Endothelial cell of umbilical vein (primary cell): ENCODE measurements at regions not wholly inside any gene's neighbourhood (a gene's known extent, or its start where the extent isn't known, plus 50 kb on each side); places are given as distances from the start of the nearest gene placed in this dataset.

Experiments
- BruUV-seq: library from RNA; stranded (reverse); fragments of 400-500 nt; replicated peaks from 2 replicates; lab custom pipeline; 2021; lab: Mats Ljungman, UMichigan
- CTCF ChIA-PET: fragments of 300-600, 350-600 bp; sonication (Branson Sonifier 250); formaldehyde crosslinking; loops from one replicate; lab custom pipeline; 2021; ENCODE audit warnings: antibody characterized with exemption, inconsistent platforms; lab: Charles Lee
- POLR2A ChIA-PET: fragments of 300-600, 350-600 bp; sonication (Branson Sonifier 250); formaldehyde crosslinking; loops from one replicate; lab custom pipeline; 2021; ENCODE audit warnings: antibody characterized with exemption, inconsistent platforms; lab: Charles Lee
- DNase-seq: peaks from one replicate; pipeline ENCODE4 v3.0.0-alpha.2; 2011; ENCODE audit warnings: low read depth, low spot score
- FAIRE-seq: peaks from 2 replicates; lab custom pipeline; 2011; peaks lifted over from hg19 to GRCh38; lab: Jason Lieb, UNC
- H2AFZ ChIP-seq: 2 replicates; pipeline ENCODE4 v1.6.0; 2012; ENCODE audit warnings: low read depth, low read length, control low read depth, inconsistent platforms
- H3K27ac ChIP-seq: 2 replicates; pipeline ENCODE4 v1.5.1; 2011; ENCODE audit warnings: low read depth, mild to moderate bottlenecking, control low read depth, low read length, moderate library complexity; ENCODE audit not compliant: insufficient read depth
- H3K27me3 ChIP-seq, 2 experiments: 2 replicates each; pipeline versions ENCODE4 v1.6.0 to v1.6.1; 2011; ENCODE audit warnings: low read length in 2 of 2, mixed read lengths in 1 of 2; ENCODE audit not compliant: control insufficient read depth in 2 of 2, insufficient read depth in 2 of 2
- H3K36me3 ChIP-seq, 2 experiments: 2 replicates in 1 of 2; 3 replicates in 1 of 2; pipeline ENCODE4 v1.5.1; 2011; ENCODE audit warnings: low read length in 2 of 2, mild to moderate bottlenecking in 1 of 2, moderate library complexity in 1 of 2; ENCODE audit not compliant: control insufficient read depth in 2 of 2, insufficient read depth in 2 of 2; ENCODE audit errors: extremely low read depth in 1 of 2
- H3K4me1 ChIP-seq: 3 replicates; pipeline ENCODE4 v1.5.1; 2011; ENCODE audit warnings: mild to moderate bottlenecking, low read length; ENCODE audit not compliant: control insufficient read depth, insufficient read depth; ENCODE audit errors: extremely low read depth
- H3K4me2 ChIP-seq: 2 replicates; pipeline ENCODE4 v1.6.1; 2011; ENCODE audit warnings: low read length, control low read depth, mixed read lengths; ENCODE audit not compliant: insufficient read depth
- H3K4me3 ChIP-seq, 3 experiments: fragments of 200-600 bp in 1 of 3; sonication (generic), shearing (Covaris generic) in 1 of 3; replicated peaks in 1 of 3; 2 replicates each; pipeline ENCODE4 v1.5.1; 2011 to 2016; ENCODE audit warnings: control low read depth in 3 of 3, low read length in 3 of 3, mild to moderate bottlenecking in 2 of 3, inconsistent platforms in 1 of 3, low read depth in 1 of 3, moderate library complexity in 1 of 3; ENCODE audit not compliant: insufficient read depth in 1 of 3
- H3K79me2 ChIP-seq: 2 replicates; pipeline ENCODE4 v1.6.0; 2012; ENCODE audit warnings: low read length, inconsistent platforms; ENCODE audit not compliant: control insufficient read depth, insufficient read depth
- H3K9ac ChIP-seq: replicated peaks from 2 replicates; pipeline ENCODE3; 2011; ENCODE audit warnings: low read length, control low read depth; ENCODE audit not compliant: insufficient read depth; ENCODE audit errors: extremely low read depth
- H3K9me1 ChIP-seq: replicated peaks from 3 replicates; pipeline ENCODE4 v1.6.0; 2011; ENCODE audit warnings: mild to moderate bottlenecking, low read length; ENCODE audit not compliant: control insufficient read depth, insufficient read depth; ENCODE audit errors: extremely low read depth
- H3K9me3 ChIP-seq: replicated peaks from 2 replicates; pipeline ENCODE4 v1.5.1; 2012; ENCODE audit warnings: low read length, inconsistent platforms; ENCODE audit not compliant: control insufficient read depth, insufficient read depth
- H4K20me1 ChIP-seq: replicated peaks from 2 replicates; pipeline ENCODE3; 2011; ENCODE audit warnings: mild to moderate bottlenecking, low read length; ENCODE audit not compliant: control insufficient read depth, insufficient read depth; ENCODE audit errors: extremely low read depth
- CTCF ChIP-seq, 2 donors: IDR thresholded peaks; 1 replicate in 1 of 2; 2 replicates in 1 of 2; pipeline ENCODE4 v1.5.1; 2011; ENCODE audit warnings: low read length in 2 of 2, mild to moderate bottlenecking in 2 of 2, moderate library complexity in 2 of 2, control low read depth in 1 of 2, inconsistent platforms in 1 of 2, low read depth in 1 of 2; ENCODE audit not compliant: insufficient read depth in 1 of 2; ENCODE audit errors: extremely low read depth in 1 of 2
- EZH2 ChIP-seq: IDR thresholded peaks from 2 replicates; pipeline ENCODE4 v1.6.1; 2012; ENCODE audit warnings: borderline replicate concordance, low read depth, mild to moderate bottlenecking, moderate library complexity, low read length, inconsistent platforms; ENCODE audit not compliant: severe bottlenecking
- FOS ChIP-seq: IDR thresholded peaks from 2 replicates; pipeline ENCODE4 v1.6.1; 2011; ENCODE audit warnings: mild to moderate bottlenecking, low read length, moderate library complexity, borderline replicate concordance; ENCODE audit not compliant: insufficient read depth
- GATA2 ChIP-seq: IDR thresholded peaks from 2 replicates; pipeline ENCODE4 v1.7.0; 2011; ENCODE audit warnings: low read depth, mild to moderate bottlenecking, moderate library complexity, mixed read lengths, low read length; ENCODE audit not compliant: insufficient read length, insufficient read depth
- JUN ChIP-seq: IDR thresholded peaks from 2 replicates; pipeline ENCODE4 v1.6.1; 2011; ENCODE audit warnings: borderline replicate concordance, low read depth; ENCODE audit not compliant: insufficient read length, insufficient read depth
- MAX ChIP-seq: IDR thresholded peaks from 2 replicates; pipeline ENCODE4 v1.6.1; 2011; ENCODE audit not compliant: insufficient read depth, insufficient read length
- MYC ChIP-seq: IDR thresholded peaks from one replicate; pipeline ENCODE4 v1.6.1; 2011; ENCODE audit warnings: mild to moderate bottlenecking, low read depth, low read length
- POLR2A ChIP-seq: IDR thresholded peaks from 2 replicates; pipeline ENCODE4 v1.6.1; 2012; ENCODE audit warnings: low read depth, mild to moderate bottlenecking, control low read depth, low read length
- POLR2AphosphoS5 ChIP-seq: IDR thresholded peaks from 2 replicates; pipeline ENCODE4 v1.6.1; 2012; ENCODE audit warnings: low read depth, mild to moderate bottlenecking, control low read depth, low read length, moderate library complexity; ENCODE audit not compliant: insufficient read depth
- dilution Hi-C: fragments of 300-500 bp; cut with MboI; formaldehyde crosslinking; loops from one replicate; pipeline ENCODE4 v1.15.0; 2019; ENCODE audit warnings: low sequenced_read_pairs; ENCODE audit not compliant: extremely low pct_ligation_motif_present
- intact Hi-C: fragments of 100-400 bp; cut with micrococcal nuclease; formaldehyde crosslinking; loops from one replicate; pipeline ENCODE4 v1.10.0; 2022

GRCh38 chr18:1244397-1245122, 339.9 kb downstream of the ADCYAP1 start:
- Histone ChIP-seq H3K27me3 (no peaks in the 10 kb centered on the region), H3K4me2 (no peak overlapping the region), H3K9ac (no peak overlapping the region), H3K4me1 (no peaks in the 10 kb centered on the region), H2AFZ (no peak overlapping the region), H3K9me3 (no peaks in the 10 kb centered on the region), H3K4me3 (no peak overlapping the region), H3K27ac (no peak overlapping the region), H3K9me1 (no peaks in the 10 kb centered on the region), H4K20me1 (no peaks in the 10 kb centered on the region), H3K36me3 (no peaks in the 10 kb centered on the region), H3K79me2 (no peaks in the 10 kb centered on the region)
- TF ChIP-seq POLR2AphosphoS5 (no peak), FOS (no peak), JUN (no peak), MAX (no peak), POLR2A (no peak), MYC (no peak), CTCF (IDR thresholded peaks at IDR 0.05; ENCODE audit: extremely low read depth in 1 of 2, insufficient read depth in 1 of 2, low read depth in 1 of 2, low read length in 2 of 2) (no peak), EZH2 (no peak), GATA2 (no peak)
- DNase-seq (no peak), FAIRE-seq (no peak)
- intact Hi-C loops = no loop called here
- no TSS peak for BruUV-seq
- ChIA-PET POLR2A (no interaction called here), CTCF (no interaction called here)
- dilution Hi-C loops = no loop called here
